Gastroesophageal sphincter (tissue), 4 donors: ENCODE measurements at regions not wholly inside any gene's neighbourhood (a gene's known extent, or its start where the extent isn't known, plus 50 kb on each side); places are given as distances from the start of the nearest gene placed in this dataset.

Source experiments
- ATAC-seq: fragments of 150-250 bp; one replicate; pipeline ENCODE4 v1.9.1; 2016; ENCODE audit warnings: mild to moderate bottlenecking, moderate library complexity
- H3K27ac ChIP-seq, 4 donors: fragments of 200-600 bp; sonication (generic) in 3 of 4; 1 replicate in 3 of 4; 2 replicates in 1 of 4; pipeline ENCODE4 v1.5.1; 2016 to 2019
- H3K27me3 ChIP-seq: fragments of 200-600 bp; sonication (generic); one replicate; pipeline ENCODE4 v1.5.1; 2019
- H3K36me3 ChIP-seq, 2 donors: fragments of 200-600 bp; sonication (generic); one replicate each; pipeline ENCODE4 v1.5.1; 2019; ENCODE audit warnings: control low read depth in 1 of 2
- H3K4me1 ChIP-seq, 3 donors: fragments of 200-600 bp; sonication (generic); 1 replicate in 2 of 3; 2 replicates in 1 of 3; pipeline ENCODE4 v1.5.1; 2016 to 2019; ENCODE audit warnings: control low read depth in 2 of 3
- H3K4me3 ChIP-seq, 2 donors: fragments of 200-600 bp; sonication (generic); one replicate each; pipeline ENCODE4 v1.5.1; 2019; ENCODE audit warnings: mild to moderate bottlenecking in 1 of 2, moderate library complexity in 1 of 2
- H3K9me3 ChIP-seq, 3 donors: fragments of 200-600 bp; sonication (generic); one replicate each; pipeline ENCODE4 v1.5.1; 2017 to 2019; ENCODE audit warnings: control low read depth in 2 of 3
- EP300 ChIP-seq: sonication (generic); formaldehyde crosslinking; IDR thresholded peaks from one replicate; pipeline ENCODE4 v1.6.1; 2017; ENCODE audit warnings: antibody characterized with exemption, mild to moderate bottlenecking
- POLR2A ChIP-seq, 2 donors: fragments of 450-650 bp; IDR thresholded peaks; one replicate each; pipeline ENCODE4 v1.6.1; 2017; ENCODE audit warnings: antibody characterized with exemption in 2 of 2, mild to moderate bottlenecking in 2 of 2, moderate library complexity in 1 of 2
- POLR2AphosphoS5 ChIP-seq: sonication (generic); formaldehyde crosslinking; IDR thresholded peaks from one replicate; pipeline ENCODE4 v1.6.1; 2017; ENCODE audit warnings: antibody characterized with exemption
- WGBS, 2 donors: methylation state at CpG; one replicate each; pipeline ENCODE4 v1.1.5; 2018; ENCODE audit warnings: low coverage in 1 of 2; 5-methylcytosine and 5-hydroxymethylcytosine counted together
- TF ChIP-seq, protein P1 (sequence below), 4 experiments: fragments of 200-600 bp in 2 of 4; fragments of 450-650 bp in 2 of 4; sonication (generic) in 1 of 4; IDR thresholded peaks; one replicate each; pipeline ENCODE4 v1.5.1; 2017 to 2019; ENCODE audit warnings: antibody characterized with exemption in 4 of 4, mild to moderate bottlenecking in 2 of 4, moderate library complexity in 2 of 4

DNA sequence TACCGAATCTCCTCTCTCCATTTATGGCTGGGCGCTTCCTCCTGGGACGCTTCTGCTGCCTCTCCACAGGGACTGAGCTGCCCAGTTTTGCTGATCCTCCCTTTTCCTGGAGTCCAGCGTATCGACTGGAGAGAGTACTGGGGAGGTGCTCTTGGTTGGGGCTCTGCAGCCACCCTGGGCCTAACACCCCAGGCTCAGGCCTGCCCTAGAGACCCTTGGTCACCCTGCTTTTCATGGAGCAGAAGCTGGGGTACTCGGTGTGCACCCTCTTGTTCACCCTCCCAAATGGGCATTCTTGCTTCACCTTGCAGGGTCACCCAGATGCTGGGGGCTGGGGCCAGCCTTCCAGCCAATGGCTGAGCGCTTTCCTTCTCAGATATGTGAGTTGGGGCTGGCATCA lies 88.8 kb upstream of the RET start:
- no peak for ATAC-seq
- WGBS, 2 donors, result 60 to 84% methylated on average over 3 of the region's 7 CpGs
- Histone ChIP-seq H3K4me1 (no peaks in the 10 kb centered on the region), H3K27me3 (no peaks in the 10 kb centered on the region), H3K36me3 (no peaks in the 10 kb centered on the region), H3K9me3 (no peaks in the 10 kb centered on the region), H3K4me3 (no peak overlapping the region), H3K27ac (no peak overlapping the region)
- TF ChIP-seq EP300, result no peak
- no peak for TF ChIP-seq POLR2A (IDR thresholded peaks at IDR 0.05)
- TF ChIP-seq, protein P1, sequence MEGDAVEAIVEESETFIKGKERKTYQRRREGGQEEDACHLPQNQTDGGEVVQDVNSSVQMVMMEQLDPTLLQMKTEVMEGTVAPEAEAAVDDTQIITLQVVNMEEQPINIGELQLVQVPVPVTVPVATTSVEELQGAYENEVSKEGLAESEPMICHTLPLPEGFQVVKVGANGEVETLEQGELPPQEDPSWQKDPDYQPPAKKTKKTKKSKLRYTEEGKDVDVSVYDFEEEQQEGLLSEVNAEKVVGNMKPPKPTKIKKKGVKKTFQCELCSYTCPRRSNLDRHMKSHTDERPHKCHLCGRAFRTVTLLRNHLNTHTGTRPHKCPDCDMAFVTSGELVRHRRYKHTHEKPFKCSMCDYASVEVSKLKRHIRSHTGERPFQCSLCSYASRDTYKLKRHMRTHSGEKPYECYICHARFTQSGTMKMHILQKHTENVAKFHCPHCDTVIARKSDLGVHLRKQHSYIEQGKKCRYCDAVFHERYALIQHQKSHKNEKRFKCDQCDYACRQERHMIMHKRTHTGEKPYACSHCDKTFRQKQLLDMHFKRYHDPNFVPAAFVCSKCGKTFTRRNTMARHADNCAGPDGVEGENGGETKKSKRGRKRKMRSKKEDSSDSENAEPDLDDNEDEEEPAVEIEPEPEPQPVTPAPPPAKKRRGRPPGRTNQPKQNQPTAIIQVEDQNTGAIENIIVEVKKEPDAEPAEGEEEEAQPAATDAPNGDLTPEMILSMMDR (IDR thresholded peaks at IDR 0.05), result no peak
- no peak for TF ChIP-seq POLR2AphosphoS5

DNA sequence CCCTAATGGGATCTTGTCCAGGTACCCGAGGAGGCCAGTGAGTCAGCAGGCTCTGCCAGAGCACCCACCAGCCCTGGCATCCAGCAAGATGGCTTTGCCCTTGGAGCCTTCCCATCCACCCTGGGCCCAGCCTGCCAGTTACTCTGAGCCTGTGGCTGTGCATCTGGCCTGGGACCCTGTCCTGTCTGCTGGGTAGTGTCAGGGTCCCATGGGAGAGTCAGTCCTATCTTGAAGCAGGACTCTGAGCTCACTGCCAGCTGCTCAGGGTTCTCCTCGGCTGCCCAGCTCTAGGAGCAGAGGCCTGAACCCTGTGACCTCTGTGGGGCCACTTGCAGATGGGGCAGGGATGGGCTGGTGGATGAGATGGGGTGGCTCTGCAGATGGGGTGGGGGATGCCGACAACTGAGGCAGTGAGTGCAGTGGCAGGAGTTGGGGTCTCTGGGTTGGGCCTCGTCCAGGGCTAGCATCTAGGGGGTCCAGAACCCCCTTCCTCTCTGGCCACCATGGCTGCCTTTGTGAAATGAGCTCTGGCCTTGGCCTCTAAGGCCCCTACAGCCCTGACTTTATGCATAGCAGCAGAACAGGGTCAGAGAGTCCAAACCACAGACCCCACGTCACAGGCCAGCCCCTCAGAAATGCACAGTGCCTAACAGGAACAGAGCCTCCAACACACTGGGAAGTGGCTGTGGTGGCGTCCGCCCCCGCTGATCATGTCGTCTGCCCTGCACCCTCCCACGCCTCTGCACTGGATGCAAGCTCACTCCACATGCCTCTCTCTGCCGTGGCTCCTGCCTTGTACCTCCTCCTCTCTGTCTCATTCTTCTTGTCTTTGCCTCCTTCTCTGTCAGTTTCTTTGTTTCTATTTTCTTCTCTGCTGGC lies 88.1 kb upstream of the RET start:
- Histone ChIP-seq H3K4me1 (no peaks in the 10 kb centered on the region), H3K4me3 (no peak overlapping the region), H3K27ac (no peak overlapping the region), H3K9me3 (no peaks in the 10 kb centered on the region), H3K36me3 (no peaks in the 10 kb centered on the region), H3K27me3 (no peaks in the 10 kb centered on the region)
- whole genome bisulfite sequencing, 2 donors, result 30 to 63% methylated on average over 3 to 5 of the region's 11 CpGs
- ATAC-seq, result no peak
- TF ChIP-seq POLR2AphosphoS5 (no peak), POLR2A (IDR thresholded peaks at IDR 0.05) (no peak), EP300 (no peak)
- TF ChIP-seq, protein P1 (IDR thresholded peaks at IDR 0.05), result no peak

DNA sequence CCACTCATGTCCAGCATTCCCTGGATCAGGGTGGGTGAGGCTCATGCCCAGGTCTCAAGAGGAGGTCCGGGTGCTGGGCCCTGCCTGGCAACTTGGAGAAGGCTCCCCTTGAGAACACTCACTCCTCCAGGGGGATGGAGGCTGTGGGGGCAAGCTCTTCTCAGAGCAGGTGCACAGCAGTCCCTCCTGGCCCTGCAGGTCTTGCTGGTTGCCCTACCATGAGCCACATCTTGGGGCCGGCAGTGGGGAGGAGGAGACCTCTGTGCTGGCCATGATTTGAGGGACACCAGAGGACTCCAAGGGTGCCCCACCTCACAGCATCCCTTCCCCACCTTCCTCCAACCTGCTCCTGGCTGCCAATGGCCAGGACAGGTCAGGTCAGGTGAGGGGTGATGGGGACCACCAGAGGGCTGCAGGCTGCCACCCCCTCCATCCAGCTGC lies 87.4 kb upstream of the RET start:
- no peaks in the 10 kb centered on the region for H3K27me3 ChIP-seq
- WGBS, 2 donors, result no CpG with 5 or more reads among the region's 2 CpGs
- H3K4me3 ChIP-seq, result no peak overlapping the region
- no peaks in the 10 kb centered on the region for H3K4me1 ChIP-seq
- no peak overlapping the region for H3K27ac ChIP-seq
- no peak for ATAC-seq
- no peaks in the 10 kb centered on the region for H3K9me3 ChIP-seq
- H3K36me3 ChIP-seq, result no peaks in the 10 kb centered on the region
- TF ChIP-seq, protein P1 (IDR thresholded peaks at IDR 0.05), result no peak

DNA sequence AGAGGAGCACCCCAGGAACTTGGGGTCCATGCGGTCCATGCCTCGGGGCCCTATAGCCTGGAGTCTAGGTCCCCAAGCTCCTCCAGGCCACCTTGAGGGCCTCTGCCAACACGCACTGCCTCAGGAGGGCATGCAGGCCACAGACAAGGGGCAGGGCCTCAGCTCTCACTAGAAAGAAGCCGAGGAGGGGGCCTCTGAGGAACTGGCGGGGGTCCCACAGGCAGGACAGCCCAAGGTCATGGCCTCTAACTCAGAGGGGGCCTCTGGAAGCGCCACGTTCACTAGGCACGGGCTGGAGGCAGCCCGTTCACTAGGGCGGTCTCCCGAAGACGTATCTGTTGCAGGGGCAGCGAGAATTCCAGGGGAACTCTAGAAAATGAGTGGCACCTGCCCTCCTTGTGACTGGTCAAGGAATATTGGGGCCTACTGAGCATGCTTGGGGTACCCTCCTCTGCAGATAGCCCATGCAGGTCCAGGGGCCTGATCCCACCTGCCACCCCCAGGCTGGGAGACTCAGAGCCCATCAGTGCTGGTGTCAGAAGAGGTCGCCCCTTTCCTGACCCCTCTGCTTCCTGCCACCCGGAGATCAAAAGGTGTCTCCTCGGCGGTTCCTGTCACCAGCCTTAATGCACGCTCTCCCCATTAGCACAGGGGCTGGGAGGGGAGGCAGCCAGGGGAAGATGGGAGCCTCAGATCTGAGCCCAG lies 86.7 kb upstream of the RET start:
- Histone ChIP-seq H3K36me3 (no peaks in the 10 kb centered on the region), H3K9me3 (no peaks in the 10 kb centered on the region), H3K4me3 (no peak overlapping the region), H3K27ac (no peak overlapping the region), H3K27me3 (no peaks in the 10 kb centered on the region), H3K4me1 (no peaks in the 10 kb centered on the region)
- 40 to 85% methylated on average over 1 to 5 of the region's 18 CpGs for WGBS, 2 donors
- TF ChIP-seq, protein P1 (IDR thresholded peaks at IDR 0.05), result no peak
- no peak for TF ChIP-seq EP300
- no peak for TF ChIP-seq POLR2AphosphoS5
- no peak for TF ChIP-seq POLR2A (IDR thresholded peaks at IDR 0.05)
- no peak for ATAC-seq
